ENCODE measurements at regions not wholly inside any gene's neighbourhood (a gene's known extent, or its start where the extent isn't known, plus 50 kb on each side); places are given as distances from the start of the nearest gene placed in this dataset.
"Not testable (repeated sequence)": the region's sequence is repeated elsewhere in the genome, so short reads cannot be mapped to it uniquely, and the experiment has no call there.

GRCh38 chr4:79682801-79683530, 274.9 kb upstream of the GK2 start:
- Histone ChIP-seq H3K36me3 (no peaks in the 10 kb centered on the region), H3K27ac (no peak overlapping the region), H3K4me3 (ENCODE audit: low read depth in 1 of 2, low read length in 1 of 2) (no peak overlapping the region), H3K4me1 (ENCODE audit: control insufficient read depth in 1 of 2, insufficient read depth in 1 of 2, low read depth in 1 of 2, low read length in 1 of 2) (no peaks in the 10 kb centered on the region), H3K27me3 (no peaks in the 10 kb centered on the region), H3K9me3 (no peaks in the 10 kb centered on the region)
- TF ChIP-seq CTCF (IDR thresholded peaks at IDR 0.05), result no peak

- Histone ChIP-seq H3K4me1 (ENCODE audit: control insufficient read depth in 1 of 2, insufficient read depth in 1 of 2, low read depth in 1 of 2, low read length in 1 of 2) (no peaks in the 10 kb centered on the region), H3K36me3 (no peaks in the 10 kb centered on the region), H3K27me3 (no peaks in the 10 kb centered on the region), H3K27ac (no peak overlapping the region), H3K9me3 (no peaks in the 10 kb centered on the region), H3K4me3 (ENCODE audit: low read depth in 1 of 2, low read length in 1 of 2) (no peak overlapping the region)
- TF ChIP-seq CTCF (IDR thresholded peaks at IDR 0.05), result no peak
These were observed 274.1 kb upstream of the GK2 start for GRCh38 chr4:79682161-79682560.

- H3K27me3 ChIP-seq, result no peaks in the 10 kb centered on the region
- no peak overlapping the region for H3K27ac ChIP-seq
- no peaks in the 10 kb centered on the region for H3K4me1 ChIP-seq (ENCODE audit: control insufficient read depth in 1 of 2, insufficient read depth in 1 of 2, low read depth in 1 of 2, low read length in 1 of 2)
- TF ChIP-seq CTCF (IDR thresholded peaks at IDR 0.05), result no peak
- H3K4me3 ChIP-seq (ENCODE audit: low read depth in 1 of 2, low read length in 1 of 2), result no peak overlapping the region
- H3K36me3 ChIP-seq, result no peaks in the 10 kb centered on the region
- no peaks in the 10 kb centered on the region for H3K9me3 ChIP-seq
These were observed 271.8 kb upstream of the GK2 start for GRCh38 chr4:79679859-79680258.

- Histone ChIP-seq H3K36me3 (no peaks in the 10 kb centered on the region), H3K9me3 (no peaks in the 10 kb centered on the region), H3K27me3 (no peaks in the 10 kb centered on the region), H3K27ac (no peak overlapping the region), H3K4me3 (ENCODE audit: low read depth in 1 of 2, low read length in 1 of 2) (no peak overlapping the region), H3K4me1 (ENCODE audit: control insufficient read depth in 1 of 2, insufficient read depth in 1 of 2, low read depth in 1 of 2, low read length in 1 of 2) (no peaks in the 10 kb centered on the region)
- TF ChIP-seq CTCF (IDR thresholded peaks at IDR 0.05), result no peak
These were observed 270.6 kb upstream of the GK2 start for GRCh38 chr4:79678472-79679202.

GRCh38 chr4:79676705-79677104, 268.7 kb upstream of the GK2 start:
- H3K27me3 ChIP-seq, result no peaks in the 10 kb centered on the region
- no peaks in the 10 kb centered on the region for H3K9me3 ChIP-seq
- H3K27ac ChIP-seq, result no peak overlapping the region
- no peaks in the 10 kb centered on the region for H3K36me3 ChIP-seq
- no peak for TF ChIP-seq CTCF (IDR thresholded peaks at IDR 0.05)
- no peaks in the 10 kb centered on the region for H3K4me1 ChIP-seq (ENCODE audit: control insufficient read depth in 1 of 2, insufficient read depth in 1 of 2, low read depth in 1 of 2, low read length in 1 of 2)
- H3K4me3 ChIP-seq (ENCODE audit: low read depth in 1 of 2, low read length in 1 of 2), result no peak overlapping the region

GRCh38 chr4:79674906-79675305, 266.9 kb upstream of the GK2 start:
- not testable (repeated sequence) for H3K4me3 ChIP-seq (ENCODE audit: low read depth in 1 of 2, low read length in 1 of 2); H3K27ac ChIP-seq; H3K27me3 ChIP-seq; H3K36me3 ChIP-seq; H3K9me3 ChIP-seq; H3K4me1 ChIP-seq (ENCODE audit: control insufficient read depth in 1 of 2, insufficient read depth in 1 of 2, low read depth in 1 of 2, low read length in 1 of 2)
